GM18858 (cell line): ENCODE measurements at regions not wholly inside any gene's neighbourhood (a gene's known extent, or its start where the extent isn't known, plus 50 kb on each side); places are given as distances from the start of the nearest gene placed in this dataset.

Experiments used
- ATAC-seq: cut with Tn5 transposase; IDR thresholded peaks from one replicate; pipeline ENCODE4 v1.9.1; 2021; ENCODE audit not compliant: unreplicated experiment

GRCh38 chr2:9106338-9107167, 100.1 kb upstream of the ASAP2 start:
- no peak for ATAC-seq

GRCh38 chr2:9105601-9106337, 100.8 kb upstream of the ASAP2 start:
- ATAC-seq = no peak

- ATAC-seq = no peak
Measured at GRCh38 chr2:9103663-9104277, 100.3 kb upstream of the MBOAT2 start.

GRCh38 chr2:9102861-9103662, 99.6 kb upstream of the MBOAT2 start:
- no peak for ATAC-seq

- ATAC-seq = no peak
Measured at GRCh38 chr2:9101763-9102425, 98.4 kb upstream of the MBOAT2 start.

- peak; percentile 44 for ATAC-seq
Measured at GRCh38 chr2:9100080-9100876, 96.8 kb upstream of the MBOAT2 start.

- ATAC-seq = no peak
Measured at GRCh38 chr2:9099341-9099751, 95.9 kb upstream of the MBOAT2 start.

- no peak for ATAC-seq
Measured at GRCh38 chr2:9097892-9098291, 94.4 kb upstream of the MBOAT2 start.

- ATAC-seq = no peak
Measured at GRCh38 chr2:9097239-9097638, 93.8 kb upstream of the MBOAT2 start.

GRCh38 chr2:9096761-9097160, 93.3 kb upstream of the MBOAT2 start:
- no peak for ATAC-seq

GRCh38 chr2:9095690-9096089, 92.2 kb upstream of the MBOAT2 start:
- no peak for ATAC-seq

- ATAC-seq = no peak
Measured at GRCh38 chr2:9095226-9095625, 91.7 kb upstream of the MBOAT2 start.

GRCh38 chr2:9094117-9094516, 90.6 kb upstream of the MBOAT2 start:
- no peak for ATAC-seq

- ATAC-seq = no peak
Measured at GRCh38 chr2:9093324-9093723, 89.8 kb upstream of the MBOAT2 start.

- ATAC-seq = peak; percentile 97
Measured at GRCh38 chr2:9092383-9093282, 89.1 kb upstream of the MBOAT2 start.

- ATAC-seq = no peak
Measured at GRCh38 chr2:9091811-9092210, 88.3 kb upstream of the MBOAT2 start.

- ATAC-seq = no peak
Measured at GRCh38 chr2:9089831-9090230, 86.3 kb upstream of the MBOAT2 start.

- no peak for ATAC-seq
Measured at GRCh38 chr2:9087121-9087681, 83.7 kb upstream of the MBOAT2 start.
